Femur (tissue), 1 donor: ENCODE measurements at regions not wholly inside any gene's neighbourhood (a gene's known extent, or its start where the extent isn't known, plus 50 kb on each side); places are given as distances from the start of the nearest gene placed in this dataset.
"Not testable (repeated sequence)": the region's sequence is repeated elsewhere in the genome, so short reads cannot be mapped to it uniquely, and the experiment has no call there.

Experiments used
- DNase-seq: peaks from one replicate; pipeline ENCODE4 v3.0.0-alpha.2; 2017

DNA sequence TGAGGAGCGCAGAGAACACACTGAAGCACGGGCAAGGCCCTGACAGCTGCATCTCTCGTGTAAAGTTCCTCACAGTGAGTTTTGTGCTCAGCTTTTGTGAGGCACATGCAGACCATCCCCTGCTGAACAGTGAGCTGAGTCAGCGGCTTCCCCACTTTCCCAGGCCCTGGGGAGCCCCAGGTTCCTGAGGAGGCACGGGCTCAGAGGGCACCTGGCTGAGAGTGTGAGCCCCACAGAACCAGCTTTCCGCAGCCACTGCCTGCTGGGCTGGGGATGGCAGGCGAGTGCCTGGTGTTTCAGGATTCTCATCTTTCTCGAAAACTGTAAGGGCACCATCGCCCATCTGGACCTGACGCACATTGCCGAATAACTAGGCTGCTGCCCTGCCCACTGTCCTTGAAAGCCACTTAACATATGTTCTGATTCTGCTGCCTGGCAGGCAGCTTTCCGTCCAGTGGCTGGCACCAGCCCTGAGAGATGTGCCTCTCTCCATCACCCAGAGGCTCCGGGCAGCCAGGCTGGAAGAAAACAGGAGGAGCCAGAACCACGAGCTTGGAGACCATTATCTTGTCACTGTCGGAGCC lies 266.7 kb upstream of the FOXF1 start:
- DNase-seq: no peak

DNA sequence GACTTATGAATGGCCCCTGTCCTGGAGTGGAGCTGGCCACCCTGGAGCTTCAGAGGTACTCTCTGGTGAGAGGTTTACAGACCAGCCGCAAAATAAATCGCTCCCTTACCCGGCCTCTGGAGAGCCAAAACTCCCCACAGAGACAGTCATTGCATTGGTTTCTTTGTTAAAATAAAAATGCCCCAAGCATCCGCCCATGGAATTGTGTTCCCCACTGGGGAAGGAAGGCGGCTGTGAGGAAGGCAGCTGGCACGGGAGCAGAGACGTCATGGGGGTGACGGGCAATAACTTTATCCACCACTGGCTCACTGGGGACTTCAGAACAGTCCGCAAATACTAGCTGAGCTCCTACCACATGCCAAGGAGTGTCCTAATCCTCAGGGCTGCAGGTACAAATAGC lies 266.2 kb upstream of the FOXF1 start:
- DNase-seq: no peak

DNA sequence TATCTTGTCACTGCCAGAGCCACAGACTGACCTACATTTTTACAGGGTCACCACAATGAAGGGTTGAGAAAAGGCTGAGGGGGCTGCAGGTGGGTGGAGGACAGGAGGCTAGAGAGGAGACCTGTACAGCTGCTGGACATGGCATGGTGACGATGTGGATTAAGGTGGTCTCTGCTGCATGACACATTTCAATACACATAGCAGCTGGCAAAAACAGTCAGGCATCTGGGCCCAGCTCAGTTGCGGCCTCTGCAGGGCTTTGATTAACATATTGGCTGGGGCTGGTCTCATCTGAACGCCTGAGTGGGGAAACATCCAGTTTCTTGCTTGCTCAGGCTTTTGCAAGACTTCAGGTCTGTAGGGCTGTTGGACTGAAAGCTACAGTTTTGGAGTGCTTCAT lies 265.4 kb upstream of the FOXF1 start:
- DNase-seq: no peak

DNA sequence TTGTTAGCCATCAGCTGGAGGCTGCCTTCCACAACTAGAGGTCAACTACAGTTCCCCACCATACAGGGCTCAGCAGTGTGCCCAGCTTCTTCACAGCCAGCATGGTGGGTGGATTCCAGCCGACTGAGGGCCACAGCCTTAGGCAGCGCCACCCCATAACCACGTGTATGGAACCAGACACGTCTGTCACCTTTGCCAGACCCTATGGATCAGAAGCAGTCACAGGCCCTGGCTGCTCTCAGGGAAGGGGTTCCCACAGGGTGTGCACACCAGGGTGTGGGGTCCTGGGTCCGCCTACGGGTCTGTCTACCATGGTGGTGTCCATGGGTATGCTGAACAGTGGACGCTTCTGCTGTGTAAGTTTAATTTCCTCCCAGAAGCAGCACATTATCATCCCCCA lies 265.0 kb upstream of the FOXF1 start:
- DNase-seq: no peak

DNA sequence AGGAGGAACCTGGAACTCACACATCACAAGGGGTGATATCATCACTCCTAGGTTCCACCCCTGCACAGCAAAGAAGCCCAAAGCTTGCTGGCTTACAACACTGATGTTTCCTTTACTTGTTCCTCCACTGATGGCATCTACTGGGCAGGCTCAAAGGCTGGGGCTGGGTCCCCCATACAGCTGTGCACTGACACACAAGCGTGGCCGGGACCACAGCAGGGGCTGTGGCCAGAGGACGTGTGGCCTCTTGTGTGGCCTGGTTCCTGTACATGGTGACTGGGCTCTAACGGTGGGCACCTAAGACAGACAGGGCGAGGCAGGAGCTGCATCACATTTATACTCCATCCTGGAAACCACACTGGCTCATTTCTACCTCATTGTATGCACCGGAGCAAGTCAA lies 264.4 kb upstream of the FOXF1 start:
- DNase-seq: no peak

DNA sequence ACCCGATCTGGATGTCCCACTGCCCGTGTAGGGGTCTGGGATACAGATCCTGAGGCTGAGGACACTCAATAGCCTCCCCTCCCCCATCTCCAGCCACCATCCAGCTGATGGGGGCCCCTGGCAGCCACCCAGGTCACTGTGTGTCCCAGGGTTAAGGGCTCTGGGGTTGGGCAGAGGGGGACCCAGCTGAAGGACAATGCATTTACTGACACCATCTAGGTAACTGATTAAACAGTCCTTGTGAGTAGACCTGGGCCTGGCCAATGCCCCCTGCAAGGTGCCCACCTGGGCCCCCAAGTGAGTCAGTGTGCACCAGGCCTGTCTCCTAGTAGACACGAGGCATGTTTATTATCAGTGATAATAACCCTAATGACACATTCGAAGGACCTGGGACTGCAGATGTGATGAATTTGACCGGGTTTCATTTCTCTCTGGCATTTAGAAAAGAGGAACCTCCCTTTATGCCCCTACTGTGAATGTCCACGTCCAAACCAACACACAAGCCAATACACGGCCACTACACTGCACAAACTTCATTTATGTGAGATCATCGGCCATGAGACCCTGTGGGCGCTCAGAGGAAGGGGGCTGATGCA lies 261.9 kb upstream of the FOXF1 start:
- DNase-seq: no peak

DNA sequence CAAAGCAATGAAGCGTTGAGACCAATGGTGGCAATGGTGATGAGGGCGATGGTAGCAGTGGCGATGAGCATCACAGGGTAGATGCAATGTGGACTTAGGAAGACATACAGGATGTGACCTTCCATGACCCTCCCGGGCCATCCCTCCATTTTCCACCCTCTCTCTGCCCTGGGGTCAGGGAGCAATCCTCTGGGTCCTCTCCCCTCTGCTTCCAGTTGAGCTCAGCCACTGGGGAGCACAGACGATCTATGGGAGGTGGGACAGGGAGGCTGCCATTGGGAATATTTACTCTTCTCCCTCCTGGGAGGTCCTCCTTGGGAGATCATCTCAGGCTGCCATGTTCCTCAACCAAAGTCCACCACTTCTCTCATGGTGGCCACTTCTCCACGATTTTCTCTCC lies 260.7 kb upstream of the FOXF1 start:
- DNase-seq: no peak

DNA sequence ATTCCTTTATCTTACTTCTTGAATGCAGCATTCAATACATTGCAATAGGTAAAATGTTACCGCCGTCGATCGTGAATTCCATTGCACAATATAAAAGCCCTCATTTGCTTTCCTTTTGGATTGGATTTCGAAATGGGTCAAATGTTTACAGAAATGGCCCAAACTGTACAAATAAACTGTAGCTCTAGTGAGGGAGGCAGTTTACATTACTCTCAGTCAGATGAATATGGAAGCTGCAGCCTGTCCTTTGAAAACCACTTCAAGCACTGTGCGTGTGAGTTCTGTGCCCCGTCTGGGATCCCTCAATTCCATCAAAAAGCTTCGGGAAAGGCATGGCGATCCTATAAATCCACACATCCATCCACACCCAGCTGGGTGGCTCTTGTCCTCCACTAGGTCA lies 258.6 kb upstream of the FOXF1 start:
- DNase-seq: no peak

DNA sequence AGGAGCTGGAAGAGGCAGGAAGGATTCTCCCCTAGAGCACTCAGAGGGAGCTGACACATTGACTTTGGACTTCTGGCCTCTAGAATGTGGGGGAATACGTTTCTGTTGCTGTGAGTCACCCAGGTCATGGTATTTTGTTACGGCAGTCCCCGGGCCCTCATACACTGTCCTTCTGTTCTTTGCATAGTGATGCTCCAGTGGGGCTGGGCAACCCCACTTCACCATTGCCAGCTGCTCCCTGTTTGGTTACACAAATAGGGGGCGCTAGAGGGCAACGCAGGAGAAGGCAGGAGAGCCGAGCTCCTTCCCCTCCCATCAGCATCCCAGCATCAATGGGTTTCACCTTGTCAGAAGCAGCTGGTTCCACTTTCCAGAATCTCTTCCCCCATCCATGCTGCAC lies 257.7 kb upstream of the FOXF1 start:
- DNase-seq: no peak

DNA sequence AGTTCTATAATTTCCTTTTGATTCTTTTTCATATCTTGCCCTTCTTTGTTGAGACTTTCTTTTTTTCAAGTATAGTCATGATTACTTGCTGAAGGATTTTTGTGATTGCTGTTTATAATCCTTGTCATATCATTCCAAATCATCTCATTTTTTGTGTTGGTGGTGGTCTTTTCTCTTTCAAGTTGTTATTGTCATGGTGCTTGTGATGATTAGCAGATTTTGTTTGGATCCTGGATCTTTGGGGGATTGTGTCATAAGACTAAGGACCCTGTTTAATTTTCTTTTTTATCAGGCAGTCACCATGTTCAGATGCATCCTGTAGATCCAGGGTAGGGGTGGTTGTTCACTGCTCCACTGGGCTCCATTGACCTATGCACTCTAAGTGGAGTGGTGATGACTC lies 254.4 kb upstream of the FOXF1 start:
- no peak for DNase-seq

DNA sequence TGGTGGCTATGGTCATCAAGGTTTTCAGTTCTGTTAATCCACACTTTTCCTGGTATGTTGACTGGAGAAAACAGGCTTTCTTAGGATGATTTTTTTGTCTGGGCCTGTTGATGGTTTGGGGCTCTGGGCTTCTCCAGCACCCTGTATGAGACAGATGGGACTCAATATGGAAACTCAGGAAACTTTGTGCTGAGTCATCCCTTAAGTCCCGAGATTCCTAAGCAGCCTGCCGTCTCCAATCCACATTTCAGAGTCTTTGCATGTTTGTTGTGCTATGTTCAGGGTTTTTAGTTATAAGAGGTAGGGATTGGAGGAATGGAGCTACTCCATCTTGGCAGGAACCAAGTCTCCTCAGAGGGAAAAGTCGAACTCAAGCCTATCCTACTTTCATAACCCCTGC lies 253.3 kb upstream of the FOXF1 start:
- no peak for DNase-seq

DNA sequence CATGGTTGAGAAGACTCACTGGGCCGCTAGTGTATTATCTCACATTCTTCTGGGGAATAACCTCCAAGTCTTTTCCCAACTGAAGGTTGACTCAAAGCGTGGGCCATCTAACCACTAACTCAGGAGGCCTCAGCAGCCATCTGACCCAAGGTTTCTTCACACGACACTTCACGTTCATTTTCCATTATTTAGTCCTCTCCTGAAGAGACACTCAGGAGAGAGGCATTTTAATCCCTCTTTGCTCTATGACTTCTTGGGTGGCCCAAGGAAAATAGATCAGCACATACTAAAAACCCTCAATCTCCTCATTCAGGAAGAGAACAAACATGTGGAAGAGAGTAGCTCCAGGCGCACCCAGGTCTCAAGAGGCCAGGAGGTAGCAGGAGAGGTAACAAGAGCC lies 252.8 kb upstream of the FOXF1 start:
- no peak for DNase-seq

DNA sequence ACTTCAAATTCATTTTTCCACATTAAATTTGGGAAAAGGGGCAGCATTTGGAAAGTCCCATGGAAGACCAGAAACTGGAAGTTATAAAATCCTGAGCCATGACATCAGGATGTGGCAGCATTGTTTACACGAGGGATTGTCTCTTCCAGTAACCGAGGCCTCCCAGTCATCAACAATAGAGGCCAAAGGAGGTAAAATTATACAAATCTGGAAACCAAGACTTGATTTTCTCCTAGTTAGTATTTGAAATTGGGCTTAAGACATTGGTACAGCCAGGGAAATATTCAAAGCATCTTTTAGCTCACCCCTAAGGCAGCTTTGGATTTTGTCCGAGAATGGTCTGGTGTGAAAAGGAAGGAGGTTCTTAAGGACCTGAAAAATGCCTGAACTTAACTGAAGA lies 251.6 kb upstream of the FOXF1 start:
- no peak for DNase-seq

DNA sequence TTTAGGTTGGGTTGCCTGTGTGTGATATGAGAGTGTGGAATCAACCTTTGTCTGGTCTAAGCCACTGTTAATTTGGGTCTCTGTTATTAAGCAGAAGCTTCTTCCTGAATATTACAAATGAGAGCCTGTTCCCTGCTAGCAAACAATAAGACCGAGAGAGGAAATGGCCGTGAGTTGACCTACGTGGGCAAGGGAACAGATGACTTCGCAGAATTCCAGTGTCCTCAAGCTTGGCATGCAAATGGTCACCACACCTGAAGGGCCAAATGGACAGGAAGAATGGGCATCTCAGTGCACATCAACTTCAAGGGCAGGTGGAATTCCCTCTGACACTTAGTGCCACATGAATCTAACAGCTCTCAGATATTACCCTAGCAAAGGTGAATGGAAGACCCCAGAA lies 250.8 kb upstream of the FOXF1 start:
- DNase-seq: no peak

DNA sequence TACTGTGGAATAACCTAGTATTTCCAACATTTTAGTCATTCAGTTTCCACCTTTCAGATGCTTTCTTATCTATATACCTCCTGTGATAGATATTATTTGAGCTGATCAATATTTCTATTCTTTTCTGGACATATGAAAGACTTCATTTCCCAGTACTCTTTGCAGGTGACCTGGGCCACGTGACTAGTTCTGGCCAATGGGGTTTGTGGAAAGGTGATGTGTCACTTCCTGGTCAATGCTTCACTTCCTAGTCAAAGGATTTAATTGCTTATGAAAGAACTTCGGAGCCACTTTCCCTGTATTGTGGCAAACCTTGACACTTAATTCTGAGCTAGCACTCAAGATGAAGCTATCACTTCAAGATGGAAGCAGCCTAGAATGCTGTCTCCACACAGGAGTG lies 248.9 kb upstream of the FOXF1 start:
- DNase-seq: no peak

DNA sequence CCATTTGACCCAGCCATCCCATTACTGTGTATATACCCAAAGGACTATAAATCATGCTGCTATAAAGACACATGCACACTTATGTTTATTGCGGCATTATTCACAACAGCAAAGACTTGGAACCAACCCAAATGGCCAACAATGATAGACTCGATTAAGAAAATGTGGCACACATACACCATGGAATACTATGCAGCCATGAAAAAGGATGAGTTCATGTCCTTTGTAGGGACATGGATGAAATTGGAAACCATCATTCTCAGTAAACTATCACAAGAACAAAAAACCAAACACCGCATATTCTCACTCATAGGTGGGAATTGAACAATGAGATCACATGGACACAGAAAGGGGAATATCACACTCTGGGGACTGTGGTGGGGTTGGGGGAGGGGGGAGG lies 242.7 kb upstream of the FOXF1 start:
- DNase-seq: not testable (repeated sequence)

DNA sequence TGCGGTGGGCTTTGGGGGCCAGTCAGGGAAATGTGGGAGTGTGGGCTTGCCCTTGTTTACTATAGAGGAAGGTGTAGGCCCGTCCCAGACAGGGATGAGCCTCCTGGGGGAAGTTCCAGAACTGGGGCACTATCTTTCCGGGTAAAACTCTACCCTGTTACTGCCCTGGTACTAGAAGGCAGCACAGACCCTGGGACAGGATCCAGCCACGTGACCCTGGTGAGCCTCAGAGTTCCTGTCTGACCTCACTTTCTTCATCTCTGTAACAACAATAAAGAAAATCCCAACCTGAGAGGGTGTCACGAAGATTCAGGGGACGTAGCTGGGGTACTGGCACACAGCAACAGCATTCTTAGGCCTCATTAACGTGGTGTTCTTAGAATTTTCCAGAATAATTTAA lies 239.6 kb upstream of the FOXF1 start:
- no peak for DNase-seq

DNA sequence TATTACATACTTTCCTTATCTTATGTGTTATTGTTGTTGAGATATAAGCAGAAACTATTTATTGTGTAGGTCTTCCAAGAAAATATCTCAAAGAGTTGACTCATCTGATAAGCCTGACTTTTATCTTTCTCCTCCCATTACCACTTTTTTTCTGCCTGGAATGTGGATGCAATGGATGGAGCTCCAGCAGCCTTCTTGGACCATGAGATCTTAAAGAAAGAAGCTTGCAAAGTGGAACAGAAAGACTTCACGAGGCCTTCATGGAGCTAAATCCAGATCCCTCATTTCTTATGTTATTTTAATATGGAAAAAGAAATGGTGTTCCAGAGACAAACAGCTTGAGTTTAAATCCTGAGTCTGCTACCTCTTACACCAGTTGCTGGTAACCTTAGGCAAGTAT lies 237.6 kb upstream of the FOXF1 start:
- DNase-seq: no peak

DNA sequence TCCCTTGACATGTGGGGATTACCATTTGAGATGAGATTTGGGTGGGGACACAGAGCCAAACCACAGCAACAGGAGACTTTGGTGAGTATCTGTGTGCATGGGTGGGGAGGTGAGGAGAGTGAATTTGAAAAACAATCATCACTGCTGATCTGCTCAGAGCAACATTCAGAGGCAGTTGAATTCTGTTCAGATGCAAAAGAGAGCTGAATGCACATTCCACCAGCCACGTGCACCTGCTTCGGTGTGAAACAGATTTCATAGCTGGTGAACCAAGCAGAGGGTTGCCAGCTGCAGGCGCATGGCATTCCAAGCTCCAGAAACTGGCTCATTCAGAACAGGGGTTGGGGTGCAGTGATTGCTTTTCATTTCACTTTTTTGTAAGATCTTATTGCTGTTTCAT lies 233.1 kb upstream of the FOXF1 start:
- no peak for DNase-seq

DNA sequence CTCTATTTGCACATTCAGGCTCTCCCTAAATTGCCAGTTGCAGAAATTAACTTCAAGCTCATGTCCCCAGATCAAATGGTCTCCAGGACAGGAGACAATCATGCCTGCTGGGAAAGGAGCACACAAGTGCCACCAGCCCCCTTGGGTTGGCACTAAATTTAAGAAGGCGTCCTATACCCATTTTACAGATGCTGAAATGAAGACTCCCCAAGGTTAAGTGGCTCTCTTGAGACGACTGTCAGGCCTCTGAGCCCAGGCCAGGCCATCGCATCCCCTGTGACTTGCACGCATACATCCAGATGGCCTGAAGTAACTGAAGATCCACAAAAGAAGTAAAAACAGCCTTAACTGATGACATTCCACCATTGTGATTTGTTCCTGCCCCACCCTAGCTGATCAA lies 232.5 kb upstream of the FOXF1 start:
- not testable (repeated sequence) for DNase-seq

DNA sequence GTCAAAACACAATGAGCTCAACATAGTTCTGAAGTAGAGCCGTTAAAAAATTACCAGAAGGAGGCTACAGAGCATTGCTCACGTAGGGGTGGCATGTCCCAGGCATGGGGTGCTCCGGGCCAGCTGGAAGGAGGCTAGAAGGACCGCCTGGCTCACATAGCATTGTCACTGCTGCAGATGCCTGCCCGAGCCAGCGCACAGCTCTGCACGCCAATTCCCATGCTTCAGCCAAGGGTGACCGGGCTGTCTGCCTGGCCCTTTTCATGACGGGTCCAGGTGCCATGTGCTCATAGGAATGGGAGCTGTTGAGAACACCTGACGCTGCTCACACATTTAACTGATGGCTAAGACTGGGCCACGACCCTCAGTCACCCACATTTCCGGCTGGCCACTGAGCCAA lies 228.9 kb upstream of the FOXF1 start:
- no peak for DNase-seq

DNA sequence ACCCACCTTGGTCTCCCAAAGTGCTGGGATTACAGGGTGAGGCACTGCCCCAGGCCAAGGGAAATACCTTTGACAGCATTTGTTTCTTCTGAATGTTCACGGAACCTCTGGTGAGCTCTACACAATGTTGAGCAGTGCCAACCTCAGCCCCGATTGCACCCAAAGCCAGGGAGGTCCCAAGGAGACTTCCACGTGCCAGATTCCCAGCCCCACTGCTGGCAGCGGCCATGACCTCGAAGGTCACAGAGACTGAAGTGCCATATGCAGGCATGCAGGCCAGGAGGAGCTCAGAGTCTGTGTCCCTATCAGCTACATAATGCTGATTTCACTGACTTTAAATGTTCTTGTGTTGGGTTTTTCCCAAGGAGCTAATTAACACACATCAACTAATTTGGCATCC lies 226.4 kb upstream of the FOXF1 start:
- DNase-seq: no peak

DNA sequence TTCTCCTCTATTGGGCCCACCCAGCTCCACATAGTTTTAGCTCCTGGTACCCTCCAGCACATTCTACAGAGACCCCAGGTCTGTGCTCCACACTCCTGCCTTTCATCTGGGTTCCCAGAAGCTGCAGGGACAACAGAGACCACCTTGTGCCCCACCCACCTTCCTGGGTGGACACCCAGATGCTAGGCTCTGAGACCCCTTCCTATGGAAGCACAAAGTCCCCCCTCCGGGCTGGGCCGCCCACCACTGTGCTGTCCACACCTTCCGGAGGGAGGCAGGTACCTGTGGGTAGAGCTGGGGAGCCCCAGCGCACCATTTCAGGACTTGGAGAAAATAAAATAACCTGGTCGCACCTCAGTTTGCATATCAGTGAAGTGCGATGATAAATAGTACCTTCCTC lies 224.9 kb upstream of the FOXF1 start:
- DNase-seq: no peak

DNA sequence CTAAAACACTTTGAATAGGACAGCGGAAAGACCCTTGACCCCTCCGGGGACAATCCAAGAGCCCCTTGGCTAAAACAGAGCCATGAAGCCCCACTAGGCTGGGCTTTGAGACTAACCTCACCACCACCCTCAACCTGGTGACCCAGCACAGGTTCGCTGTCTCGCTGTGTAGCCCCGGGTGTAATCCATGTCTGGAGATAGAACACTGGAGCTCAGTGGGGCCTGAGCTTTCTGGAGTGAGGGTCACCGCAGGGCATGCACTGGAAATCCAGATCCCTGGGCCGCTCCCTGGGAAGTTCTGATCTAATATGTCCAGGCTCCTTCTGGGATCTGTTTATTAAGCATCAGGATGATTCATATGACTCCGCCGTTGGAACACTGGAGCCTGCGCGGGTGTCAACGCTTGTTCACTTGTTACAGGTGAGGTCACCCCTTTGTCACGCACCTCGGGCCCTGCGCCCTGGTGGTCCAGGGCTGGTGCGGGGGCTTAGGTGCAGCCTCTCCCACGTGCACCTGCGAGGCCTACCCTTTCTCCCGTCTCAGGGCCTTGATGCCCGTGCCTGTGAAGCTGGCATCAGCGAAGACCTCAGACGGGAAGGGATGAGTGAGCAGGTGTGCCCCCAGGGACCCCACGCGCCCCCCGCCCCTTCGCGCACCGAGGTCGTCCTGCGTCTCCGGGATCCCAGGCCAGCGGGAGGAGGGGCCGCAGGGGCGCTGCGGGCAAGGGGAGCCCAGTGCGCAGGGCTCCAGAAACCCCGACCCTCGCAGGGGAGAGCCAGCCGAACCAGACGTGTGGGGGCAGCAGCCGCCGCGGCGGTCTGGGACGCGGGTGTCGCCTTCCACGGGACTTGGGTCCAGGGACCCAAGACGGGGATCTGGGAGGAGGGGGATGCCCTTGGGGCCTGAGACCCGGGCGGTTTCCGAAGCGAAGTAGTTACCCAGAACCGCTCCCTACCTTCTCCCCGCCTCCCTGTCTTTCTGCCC lies 224.1 kb upstream of the FOXF1 start:
- DNase-seq: no peak
